H9 (cell line): ENCODE measurements at regions not wholly inside any gene's neighbourhood (a gene's known extent, or its start where the extent isn't known, plus 50 kb on each side); places are given as distances from the start of the nearest gene placed in this dataset.

ENCODE experiments used
- DNase-seq: peaks from one replicate; pipeline ENCODE4 v3.0.0-alpha.2; 2017
- H2AFZ ChIP-seq: one replicate; pipeline ENCODE4 v1.6.1; 2013; ENCODE audit warnings: mild to moderate bottlenecking, low read length, control low read depth, moderate library complexity
- H2AK5ac ChIP-seq: 2 replicates; pipeline ENCODE4 v1.6.1; 2013; ENCODE audit warnings: low read length, control low read depth, mixed read lengths; ENCODE audit not compliant: insufficient read length
- H2BK120ac ChIP-seq: one replicate; pipeline ENCODE4 v1.6.1; 2013; ENCODE audit warnings: low read depth, mild to moderate bottlenecking, low read length, control low read depth, inconsistent platforms; ENCODE audit not compliant: poor library complexity, severe bottlenecking
- H2BK12ac ChIP-seq: 2 replicates; pipeline ENCODE4 v1.6.1; 2013; ENCODE audit warnings: low read length, control low read depth, mixed read lengths, low read depth; ENCODE audit not compliant: insufficient read length
- H2BK15ac ChIP-seq: 2 replicates; pipeline ENCODE4 v1.6.1; 2013; ENCODE audit warnings: low read depth, low read length, control low read depth
- H2BK20ac ChIP-seq: one replicate; pipeline ENCODE4 v1.6.1; 2013; ENCODE audit warnings: low read depth, mild to moderate bottlenecking, low read length, control low read depth, inconsistent platforms; ENCODE audit not compliant: poor library complexity, severe bottlenecking
- H2BK5ac ChIP-seq: 2 replicates; pipeline ENCODE4 v1.6.1; 2013; ENCODE audit warnings: low read length, control low read depth, mixed read lengths; ENCODE audit not compliant: insufficient read length
- H3K14ac ChIP-seq: 2 replicates; pipeline ENCODE4 v1.6.1; 2013; ENCODE audit warnings: low read length, control low read depth; ENCODE audit not compliant: insufficient read depth
- H3K18ac ChIP-seq: 2 replicates; pipeline ENCODE4 v1.6.1; 2013; ENCODE audit warnings: low read depth, mild to moderate bottlenecking, mixed read lengths, low read length, control low read depth; ENCODE audit not compliant: insufficient read length
- H3K23ac ChIP-seq: 2 replicates; pipeline ENCODE4 v1.6.1; 2013; ENCODE audit warnings: low read length, control low read depth, mixed read lengths, low read depth; ENCODE audit not compliant: insufficient read length
- H3K23me2 ChIP-seq: 2 replicates; pipeline ENCODE4 v1.6.1; 2013; ENCODE audit warnings: low read depth, mild to moderate bottlenecking, mixed read lengths, low read length, control low read depth; ENCODE audit not compliant: insufficient read length, poor library complexity, severe bottlenecking
- H3K27ac ChIP-seq: 2 replicates; pipeline ENCODE4 v1.5.1; 2013; ENCODE audit warnings: low read length, control low read depth, mixed read lengths, low read depth; ENCODE audit not compliant: insufficient read length
- H3K27me3 ChIP-seq: 2 replicates; pipeline ENCODE4 v1.6.1; 2013; ENCODE audit warnings: low read length, control low read depth, inconsistent platforms; ENCODE audit not compliant: insufficient read depth
- H3K4ac ChIP-seq: 2 replicates; pipeline ENCODE4 v1.6.1; 2013; ENCODE audit warnings: low read depth, mild to moderate bottlenecking, control low read depth, inconsistent platforms, low read length, moderate library complexity
- H3K4me1 ChIP-seq: 2 replicates; pipeline ENCODE4 v1.6.1; 2013; ENCODE audit warnings: low read length, control low read depth, inconsistent platforms; ENCODE audit not compliant: insufficient read depth
- H3K4me2 ChIP-seq: 2 replicates; pipeline ENCODE4 v1.6.1; 2013; ENCODE audit warnings: low read length, control low read depth, mixed read lengths; ENCODE audit not compliant: insufficient read length, insufficient read depth
- H3K56ac ChIP-seq: 2 replicates; pipeline ENCODE4 v1.6.1; 2013; ENCODE audit warnings: low read depth, mild to moderate bottlenecking, mixed read lengths, low read length, control low read depth; ENCODE audit not compliant: insufficient read length
- H3K79me1 ChIP-seq: 2 replicates; pipeline ENCODE4 v1.6.1; 2013; ENCODE audit warnings: low read depth, mild to moderate bottlenecking, moderate library complexity, low read length, control low read depth, inconsistent platforms; ENCODE audit not compliant: insufficient read depth, poor library complexity, severe bottlenecking
- H3K79me2 ChIP-seq: 2 replicates; pipeline ENCODE4 v1.6.1; 2013; ENCODE audit warnings: low read length, control low read depth, inconsistent platforms; ENCODE audit not compliant: insufficient read depth
- H3K9ac ChIP-seq: 2 replicates; pipeline ENCODE4 v1.6.1; 2013; ENCODE audit warnings: low read length, control low read depth, mixed read lengths; ENCODE audit not compliant: insufficient read length; ENCODE audit errors: extremely low read depth
- H3K9me3 ChIP-seq: one replicate; pipeline ENCODE4 v1.6.1; 2013; ENCODE audit warnings: low read depth, low read length, inconsistent platforms; ENCODE audit not compliant: control insufficient read depth
- H3T11ph ChIP-seq: one replicate; pipeline ENCODE4 v1.6.1; 2013; ENCODE audit warnings: mild to moderate bottlenecking, low read length, control low read depth, inconsistent platforms
- H4K20me1 ChIP-seq: one replicate; pipeline ENCODE4 v1.6.1; 2013; ENCODE audit not compliant: control insufficient read depth, insufficient read length, insufficient read depth
- H4K5ac ChIP-seq: 2 replicates; pipeline ENCODE4 v1.6.1; 2013; ENCODE audit warnings: low read depth, mild to moderate bottlenecking, mixed read lengths, low read length, control low read depth; ENCODE audit not compliant: insufficient read length
- H4K8ac ChIP-seq: replicated peaks from 2 replicates; pipeline ENCODE4 v1.6.1; 2013; ENCODE audit warnings: low read length, control low read depth, mixed read lengths, low read depth; ENCODE audit not compliant: insufficient read length
- H4K91ac ChIP-seq: 2 replicates; pipeline ENCODE4 v1.6.1; 2013; ENCODE audit warnings: low read depth, mild to moderate bottlenecking, moderate library complexity, mixed read lengths, low read length, control low read depth; ENCODE audit not compliant: insufficient read length
- H3K27ac Mint-ChIP-seq, 3 experiments: 2 replicates in 2 of 3; 3 replicates in 1 of 3; pipeline ENCODE4 v1.8.0; 2020 to 2021; ENCODE audit warnings: mixed read lengths in 3 of 3, mild to moderate bottlenecking in 1 of 3, moderate library complexity in 1 of 3
- H3K27me3 Mint-ChIP-seq: 2 replicates; pipeline ENCODE4 v1.8.0; 2021; ENCODE audit warnings: low read depth, mild to moderate bottlenecking, moderate library complexity, mixed read lengths
- H3K36me3 Mint-ChIP-seq, 3 experiments: 2 replicates in 2 of 3; 3 replicates in 1 of 3; pipeline ENCODE4 v1.8.0; 2020 to 2021; ENCODE audit warnings: low read depth in 3 of 3, mixed read lengths in 3 of 3; ENCODE audit not compliant: insufficient read depth in 1 of 3
- H3K4me1 Mint-ChIP-seq, 2 experiments: 2 replicates each; pipeline ENCODE4 v1.8.0; 2020; ENCODE audit warnings: mixed read lengths in 2 of 2
- H3K4me3 Mint-ChIP-seq, 2 experiments: 2 replicates in 1 of 2; 3 replicates in 1 of 2; pipeline ENCODE4 v1.8.0; 2020 to 2021; ENCODE audit warnings: mild to moderate bottlenecking in 2 of 2, mixed read lengths in 2 of 2, moderate library complexity in 1 of 2
- H3K9me3 Mint-ChIP-seq, 2 experiments: 2 replicates in 1 of 2; 3 replicates in 1 of 2; pipeline ENCODE4 v1.8.0; 2020; ENCODE audit warnings: mild to moderate bottlenecking in 2 of 2, mixed read lengths in 2 of 2, moderate library complexity in 1 of 2
- CTCF ChIP-seq: fragments of 200-600 bp; sonication (generic); conservative IDR thresholded peaks from 3 replicates; pipeline ENCODE4 v1.8.0; 2021; ENCODE audit warnings: antibody characterized with exemption, mild to moderate bottlenecking
- WGBS: extraction: QIAGEN DNeasy Blood & Tissue Kit; methylation state at CpG from one replicate; pipeline ENCODE4 v1.1.7; 2013; ENCODE audit warnings: missing lambda C conversion rate, low lambda C conversion rate, mixed read lengths; ENCODE audit not compliant: insufficient read length; ENCODE audit errors: extremely low coverage; 5-methylcytosine and 5-hydroxymethylcytosine counted together

- TF ChIP-seq CTCF, result no peak
These were observed 467.9 kb downstream of the SOX2 start for GRCh38 chr3:182179631-182180030.

More at GRCh38 chr3:182179631-182180030, 467.9 kb downstream of the SOX2 start:
- Histone ChIP-seq H2BK5ac (no peak overlapping the region), H4K5ac (no peak overlapping the region), H4K20me1 (no peaks in the 10 kb centered on the region), H3T11ph (no peak overlapping the region), H3K18ac (no peak overlapping the region), H3K56ac (no peak overlapping the region), H3K4ac (no peak overlapping the region), H2BK15ac (no peak overlapping the region), H3K79me2 (no peaks in the 10 kb centered on the region), H2BK120ac (no peak overlapping the region), H3K23me2 (no peaks in the 10 kb centered on the region), H2AFZ (no peak overlapping the region), H3K23ac (no peak overlapping the region), H4K91ac (no peak overlapping the region), H3K9me3 (no peaks in the 10 kb centered on the region), H3K14ac (no peak overlapping the region), H2BK20ac (no peak overlapping the region), H3K4me1 (peaks cover 3% of the 10 kb centered on the region), H3K4me2 (no peak overlapping the region), H4K8ac (no peak overlapping the region), H3K27me3 (no peaks in the 10 kb centered on the region), H3K27ac (no peak overlapping the region), H3K9ac (no peak overlapping the region), H2AK5ac (no peak overlapping the region), H3K79me1 (no peaks in the 10 kb centered on the region), H2BK12ac (no peak overlapping the region)
- no peak overlapping the region for H3K4me3 Mint-ChIP-seq
- H3K4me1 Mint-ChIP-seq, result peaks cover 44 to 52% of the 10 kb centered on the region in 2 experiments
- H3K9me3 Mint-ChIP-seq, result no peaks in the 10 kb centered on the region
- H3K36me3 Mint-ChIP-seq, result no peaks in the 10 kb centered on the region; a peak in 1 of 7 replicates
- no peaks in the 10 kb centered on the region for H3K27me3 Mint-ChIP-seq
- WGBS, result no CpG with 5 or more reads among the region's 1 CpG
- no peak for DNase-seq
- H3K27ac Mint-ChIP-seq, result no peak overlapping the region
